Transverse colon (tissue), 4 donors: ENCODE measurements at regions not wholly inside any gene's neighbourhood (a gene's known extent, or its start where the extent isn't known, plus 50 kb on each side); places are given as distances from the start of the nearest gene placed in this dataset.

Experiments used
- EP300 ChIP-seq: sonication (generic); formaldehyde crosslinking; IDR thresholded peaks from one replicate; pipeline ENCODE4 v1.6.1; 2017; ENCODE audit warnings: antibody characterized with exemption, low read depth
- POLR2A ChIP-seq: fragments of 450-650 bp; IDR thresholded peaks from one replicate; pipeline ENCODE4 v1.6.1; 2016; ENCODE audit warnings: antibody characterized with exemption, mild to moderate bottlenecking, moderate library complexity
- POLR2AphosphoS5 ChIP-seq, 3 donors: sonication (generic); formaldehyde crosslinking; IDR thresholded peaks; one replicate each; pipeline ENCODE4 v1.6.1; 2016; ENCODE audit warnings: antibody characterized with exemption in 3 of 3
- TF ChIP-seq, protein P1 (sequence below), 5 experiments: fragments of 200-600 bp in 3 of 5; fragments of 450-650 bp in 2 of 5; sonication (generic) in 3 of 5; IDR thresholded peaks; 1 replicate in 2 of 5; 2 replicates in 3 of 5; pipeline ENCODE4 v1.5.1; 2016 to 2017; ENCODE audit warnings: antibody characterized with exemption in 5 of 5, inconsistent platforms in 3 of 5, mild to moderate bottlenecking in 2 of 5, moderate library complexity in 1 of 5

DNA sequence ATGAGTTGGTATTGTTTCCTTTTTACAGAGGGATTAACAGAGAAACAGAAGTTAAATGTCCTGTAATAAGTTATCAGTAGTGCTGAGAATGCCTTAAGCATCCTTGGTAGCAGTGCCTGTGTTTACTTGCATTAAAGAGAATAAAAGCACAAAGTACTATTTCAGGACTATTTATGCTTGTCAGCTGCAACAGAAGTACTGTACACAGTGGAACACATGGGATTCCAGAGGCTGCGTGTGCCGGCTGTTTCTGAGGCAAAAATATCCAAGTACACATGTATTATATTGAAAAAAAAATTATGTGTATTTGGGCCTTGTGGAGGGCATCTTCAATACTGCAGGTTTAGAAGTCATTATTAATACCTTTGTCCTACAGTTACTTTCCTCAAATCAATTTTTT, 58.2 kb upstream of the ACTBL2 start:
- TF ChIP-seq EP300 (no peak), POLR2AphosphoS5 (IDR thresholded peaks at IDR 0.05) (no peak), POLR2A (no peak)
- TF ChIP-seq, protein P1, sequence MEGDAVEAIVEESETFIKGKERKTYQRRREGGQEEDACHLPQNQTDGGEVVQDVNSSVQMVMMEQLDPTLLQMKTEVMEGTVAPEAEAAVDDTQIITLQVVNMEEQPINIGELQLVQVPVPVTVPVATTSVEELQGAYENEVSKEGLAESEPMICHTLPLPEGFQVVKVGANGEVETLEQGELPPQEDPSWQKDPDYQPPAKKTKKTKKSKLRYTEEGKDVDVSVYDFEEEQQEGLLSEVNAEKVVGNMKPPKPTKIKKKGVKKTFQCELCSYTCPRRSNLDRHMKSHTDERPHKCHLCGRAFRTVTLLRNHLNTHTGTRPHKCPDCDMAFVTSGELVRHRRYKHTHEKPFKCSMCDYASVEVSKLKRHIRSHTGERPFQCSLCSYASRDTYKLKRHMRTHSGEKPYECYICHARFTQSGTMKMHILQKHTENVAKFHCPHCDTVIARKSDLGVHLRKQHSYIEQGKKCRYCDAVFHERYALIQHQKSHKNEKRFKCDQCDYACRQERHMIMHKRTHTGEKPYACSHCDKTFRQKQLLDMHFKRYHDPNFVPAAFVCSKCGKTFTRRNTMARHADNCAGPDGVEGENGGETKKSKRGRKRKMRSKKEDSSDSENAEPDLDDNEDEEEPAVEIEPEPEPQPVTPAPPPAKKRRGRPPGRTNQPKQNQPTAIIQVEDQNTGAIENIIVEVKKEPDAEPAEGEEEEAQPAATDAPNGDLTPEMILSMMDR (IDR thresholded peaks at IDR 0.05): no peak
